GM12872 (cell line): ENCODE measurements at regions not wholly inside any gene's neighbourhood (a gene's known extent, or its start where the extent isn't known, plus 50 kb on each side); places are given as distances from the start of the nearest gene placed in this dataset.

Experiments
- TF ChIP-seq, protein P1 (sequence below): IDR thresholded peaks from 3 replicates; pipeline ENCODE4 v1.5.1; 2011; ENCODE audit warnings: low read depth, mild to moderate bottlenecking, low read length, moderate library complexity; ENCODE audit not compliant: insufficient read depth

- TF ChIP-seq, protein P1, sequence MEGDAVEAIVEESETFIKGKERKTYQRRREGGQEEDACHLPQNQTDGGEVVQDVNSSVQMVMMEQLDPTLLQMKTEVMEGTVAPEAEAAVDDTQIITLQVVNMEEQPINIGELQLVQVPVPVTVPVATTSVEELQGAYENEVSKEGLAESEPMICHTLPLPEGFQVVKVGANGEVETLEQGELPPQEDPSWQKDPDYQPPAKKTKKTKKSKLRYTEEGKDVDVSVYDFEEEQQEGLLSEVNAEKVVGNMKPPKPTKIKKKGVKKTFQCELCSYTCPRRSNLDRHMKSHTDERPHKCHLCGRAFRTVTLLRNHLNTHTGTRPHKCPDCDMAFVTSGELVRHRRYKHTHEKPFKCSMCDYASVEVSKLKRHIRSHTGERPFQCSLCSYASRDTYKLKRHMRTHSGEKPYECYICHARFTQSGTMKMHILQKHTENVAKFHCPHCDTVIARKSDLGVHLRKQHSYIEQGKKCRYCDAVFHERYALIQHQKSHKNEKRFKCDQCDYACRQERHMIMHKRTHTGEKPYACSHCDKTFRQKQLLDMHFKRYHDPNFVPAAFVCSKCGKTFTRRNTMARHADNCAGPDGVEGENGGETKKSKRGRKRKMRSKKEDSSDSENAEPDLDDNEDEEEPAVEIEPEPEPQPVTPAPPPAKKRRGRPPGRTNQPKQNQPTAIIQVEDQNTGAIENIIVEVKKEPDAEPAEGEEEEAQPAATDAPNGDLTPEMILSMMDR = no peak
These were observed 283.4 kb downstream of the DAD1 start for GRCh38 chr14:22305607-22306006.

DNA sequence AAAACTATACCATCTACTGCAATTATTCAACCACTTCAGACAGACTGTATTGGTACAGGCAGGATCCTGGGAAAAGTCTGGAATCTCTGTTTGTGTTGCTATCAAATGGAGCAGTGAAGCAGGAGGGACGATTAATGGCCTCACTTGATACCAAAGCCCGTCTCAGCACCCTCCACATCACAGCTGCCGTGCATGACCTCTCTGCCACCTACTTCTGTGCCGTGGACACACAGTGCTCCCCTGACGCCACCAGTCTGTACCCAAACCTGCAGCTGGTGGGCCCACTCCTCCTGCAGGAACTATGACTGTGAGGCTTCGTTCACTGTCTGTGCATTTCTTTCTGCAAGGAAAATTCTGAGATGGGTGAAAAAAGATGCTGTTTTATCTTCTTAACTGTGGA, 284.7 kb downstream of the DAD1 start:
- TF ChIP-seq, protein P1 = no peak

DNA sequence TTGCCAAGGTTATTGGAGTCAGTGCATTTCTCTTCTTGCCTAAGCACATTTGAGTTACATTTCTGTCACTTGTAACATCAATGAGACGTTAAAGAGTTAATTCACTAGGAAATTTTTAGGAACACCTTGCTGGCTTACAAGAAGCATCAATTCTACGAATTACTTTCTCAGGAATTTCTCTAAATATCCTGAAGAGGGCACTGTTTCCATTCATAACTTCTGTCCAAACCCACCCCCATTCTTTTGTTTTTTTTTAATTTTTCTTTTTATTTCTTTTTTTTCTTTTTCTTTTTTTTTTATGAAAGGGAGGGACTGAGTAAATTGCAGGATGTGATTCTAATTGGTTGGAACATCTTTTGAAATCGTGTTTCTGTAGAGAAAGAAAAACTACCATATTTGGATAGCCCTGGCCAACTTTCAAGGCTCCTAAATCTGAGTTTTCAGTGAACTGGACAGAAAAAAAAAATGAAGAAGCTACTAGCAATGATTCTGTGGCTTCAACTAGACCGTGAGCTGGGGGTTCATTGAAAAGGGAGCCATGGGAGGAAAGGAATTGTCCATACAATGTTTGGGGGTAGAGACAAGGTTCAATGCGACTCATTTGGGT, 285.3 kb downstream of the DAD1 start:
- TF ChIP-seq, protein P1 = peak; percentile 44; the same call in 2 of the 3 replicates

GRCh38 chr14:22300646-22301045, 288.4 kb downstream of the DAD1 start:
- TF ChIP-seq, protein P1 = no peak

DNA sequence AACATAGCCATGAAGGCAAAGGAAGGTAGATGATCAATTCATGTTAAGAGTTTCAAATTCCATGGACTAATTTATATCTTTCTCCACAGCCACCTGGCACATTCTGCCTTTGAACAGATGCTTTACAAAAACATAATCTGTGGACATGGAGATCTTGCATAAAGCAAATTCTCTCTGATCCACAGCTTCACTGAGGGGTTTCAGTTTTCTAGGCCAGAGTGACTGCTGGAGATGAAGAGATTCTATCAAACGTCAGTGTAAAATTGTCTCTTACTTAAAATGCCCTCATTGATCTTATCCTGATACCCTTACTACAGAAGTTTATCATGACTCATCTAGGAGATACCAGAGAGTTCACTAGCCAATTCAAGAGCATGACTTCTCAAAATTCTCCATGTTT, 291.6 kb downstream of the DAD1 start:
- TF ChIP-seq, protein P1 = no peak

- TF ChIP-seq, protein P1 = no peak
These were observed 292.3 kb downstream of the DAD1 start for GRCh38 chr14:22296722-22297121.

DNA sequence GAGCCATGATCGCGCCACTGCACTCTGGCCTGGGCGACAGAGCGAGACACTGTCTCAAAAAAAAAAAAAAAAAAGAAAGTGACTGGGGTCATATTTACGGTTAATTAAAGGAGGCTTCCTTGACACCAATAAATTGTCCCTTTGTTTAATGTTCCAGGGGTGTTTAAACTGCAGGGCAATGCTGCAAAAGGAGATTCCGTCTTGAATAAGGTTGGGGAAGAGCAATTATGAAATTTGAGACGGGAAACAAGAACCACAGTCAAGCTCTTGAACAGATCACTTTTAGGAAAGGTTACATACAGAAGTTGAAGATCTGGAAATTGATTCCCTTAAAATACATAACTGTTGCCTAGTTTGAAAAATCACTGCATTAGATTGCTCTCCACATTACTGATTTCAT, 292.9 kb downstream of the DAD1 start:
- TF ChIP-seq, protein P1 = no peak
